Renal cortical epithelial cell (primary cell): ENCODE measurements at regions not wholly inside any gene's neighbourhood (a gene's known extent, or its start where the extent isn't known, plus 50 kb on each side); places are given as distances from the start of the nearest gene placed in this dataset.
A peak's percentile ranks its signal among the peaks of the same experiment; 100 is the strongest.

Experiments used
- DNase-seq: peaks from one replicate; pipeline ENCODE4 v3.0.0-alpha.2; 2011; ENCODE audit warnings: low read depth

DNA sequence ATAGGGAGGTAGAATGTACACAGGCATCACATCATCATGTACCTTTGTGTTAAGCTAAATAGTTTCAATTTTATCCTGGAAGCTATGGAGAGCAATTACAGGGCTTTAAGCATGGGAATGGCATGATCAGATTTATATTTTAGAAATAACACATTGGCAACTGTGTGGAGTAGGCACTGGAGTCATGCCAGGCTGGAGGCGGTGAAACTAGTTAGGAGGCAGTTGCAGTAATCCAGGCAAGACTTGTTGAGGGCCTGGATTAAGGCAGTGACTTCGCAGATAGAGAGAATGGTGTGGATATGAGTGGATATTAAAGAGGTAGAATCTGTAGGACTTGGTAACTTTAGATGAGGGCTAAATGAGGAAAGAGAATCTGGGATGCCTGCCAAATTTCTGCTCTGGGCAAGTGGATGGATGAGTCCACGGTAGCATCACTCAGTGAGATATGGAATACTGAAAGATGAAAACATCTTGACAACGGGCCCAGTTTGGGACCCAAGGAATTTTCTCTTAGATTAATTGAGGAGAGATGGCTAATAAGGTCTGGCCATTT, 506.2 kb downstream of the FGF9 start:
- DNase-seq, result no peak

DNA sequence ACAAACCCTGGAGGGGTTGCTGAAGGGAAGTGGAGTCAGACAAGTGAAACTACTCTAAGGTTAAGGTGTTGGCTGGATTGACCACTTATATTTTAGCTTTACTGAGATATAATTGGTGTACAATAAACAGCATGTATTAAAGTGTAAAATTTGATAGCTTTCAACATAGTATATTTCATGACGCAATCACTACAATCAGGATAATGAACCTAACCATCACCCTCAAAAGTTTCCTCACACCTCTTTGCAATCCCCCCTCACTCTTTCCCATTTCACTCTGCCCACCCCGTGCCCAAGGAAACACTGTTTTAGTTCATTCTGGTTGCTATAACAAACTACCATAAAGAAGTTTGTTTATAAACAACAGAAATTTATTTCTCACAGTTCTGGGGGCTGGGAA, 508.0 kb downstream of the FGF9 start:
- no peak for DNase-seq

DNA sequence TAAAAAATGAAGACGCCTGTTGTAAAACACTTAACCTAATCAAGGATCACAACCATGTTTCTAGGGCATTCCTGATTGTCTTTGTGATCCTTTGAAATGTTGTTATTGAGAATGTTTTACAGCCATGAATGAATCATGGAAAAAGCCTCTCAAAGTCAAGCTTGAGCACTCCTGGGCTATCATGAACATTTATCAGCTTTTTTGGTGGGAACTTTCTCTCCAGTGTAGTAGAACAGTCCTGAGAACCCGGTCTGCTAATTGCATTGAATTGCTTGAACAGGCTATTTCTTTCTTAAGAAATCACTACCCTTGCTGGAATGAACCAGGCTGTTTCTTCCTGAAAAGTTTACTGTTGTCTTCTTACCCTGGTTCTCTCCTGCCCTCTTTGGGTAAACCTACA, 516.5 kb downstream of the FGF9 start:
- DNase-seq, result peak; percentile 74

DNA sequence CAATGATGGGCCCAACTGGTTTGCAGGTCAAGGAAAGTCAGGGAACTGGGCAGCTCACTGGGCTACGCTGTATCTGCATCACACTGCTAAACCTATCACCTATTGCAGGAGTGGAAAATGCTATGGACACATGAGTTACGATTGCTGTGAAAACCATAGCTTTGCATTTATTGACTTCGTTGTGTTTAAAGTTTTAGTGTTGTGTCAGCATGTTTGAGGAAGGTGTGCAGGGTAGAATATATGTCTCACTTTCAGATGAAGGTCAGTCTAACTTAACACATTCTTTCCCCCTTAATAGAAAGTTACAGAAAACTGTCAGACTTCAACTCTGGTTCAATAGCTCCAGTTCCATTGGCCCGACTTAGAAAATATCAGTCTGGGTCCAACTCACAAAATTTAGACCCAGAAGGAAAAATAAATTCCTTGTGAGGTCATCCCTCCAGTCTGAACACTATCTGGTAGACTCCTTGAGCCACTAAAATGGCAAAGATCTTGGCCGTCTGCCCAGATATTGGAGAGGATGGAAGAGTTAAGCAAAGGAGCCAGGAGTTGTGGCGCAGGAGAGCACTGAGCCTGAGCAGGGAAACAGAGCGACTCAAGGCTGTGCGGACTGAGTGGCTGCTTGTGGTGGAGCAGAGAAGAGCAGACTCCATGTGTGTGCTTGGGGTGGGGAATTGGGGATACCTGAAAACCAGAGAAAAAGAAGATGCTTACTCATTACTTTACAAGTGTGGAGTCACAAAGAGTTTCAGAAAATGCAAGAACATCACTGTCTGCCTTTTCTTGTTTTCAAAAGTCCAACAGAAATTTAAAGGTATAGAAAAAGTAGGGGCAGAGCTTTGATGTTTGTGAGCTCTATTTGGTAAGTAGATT, 518.5 kb downstream of the FGF9 start:
- no peak for DNase-seq

DNA sequence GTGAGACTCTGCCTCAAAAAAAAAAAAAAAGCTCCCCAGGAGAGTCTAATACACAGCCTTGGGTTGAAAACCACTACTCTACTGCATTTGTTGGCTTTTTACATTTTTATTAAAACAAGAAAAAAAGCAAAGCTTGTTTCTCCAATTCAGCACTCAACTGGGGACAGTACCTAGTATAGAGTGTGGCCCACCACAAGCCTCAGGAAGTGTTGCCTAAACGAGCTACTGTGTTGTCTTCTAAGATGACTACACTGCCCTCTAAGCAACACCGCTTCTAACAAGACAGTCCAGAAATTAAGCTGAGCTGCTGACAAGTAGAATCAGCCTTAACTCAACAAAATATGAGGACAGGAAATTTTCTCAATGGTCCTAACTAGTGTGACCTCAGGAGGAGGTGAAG, 522.2 kb downstream of the FGF9 start:
- DNase-seq, result no peak

DNA sequence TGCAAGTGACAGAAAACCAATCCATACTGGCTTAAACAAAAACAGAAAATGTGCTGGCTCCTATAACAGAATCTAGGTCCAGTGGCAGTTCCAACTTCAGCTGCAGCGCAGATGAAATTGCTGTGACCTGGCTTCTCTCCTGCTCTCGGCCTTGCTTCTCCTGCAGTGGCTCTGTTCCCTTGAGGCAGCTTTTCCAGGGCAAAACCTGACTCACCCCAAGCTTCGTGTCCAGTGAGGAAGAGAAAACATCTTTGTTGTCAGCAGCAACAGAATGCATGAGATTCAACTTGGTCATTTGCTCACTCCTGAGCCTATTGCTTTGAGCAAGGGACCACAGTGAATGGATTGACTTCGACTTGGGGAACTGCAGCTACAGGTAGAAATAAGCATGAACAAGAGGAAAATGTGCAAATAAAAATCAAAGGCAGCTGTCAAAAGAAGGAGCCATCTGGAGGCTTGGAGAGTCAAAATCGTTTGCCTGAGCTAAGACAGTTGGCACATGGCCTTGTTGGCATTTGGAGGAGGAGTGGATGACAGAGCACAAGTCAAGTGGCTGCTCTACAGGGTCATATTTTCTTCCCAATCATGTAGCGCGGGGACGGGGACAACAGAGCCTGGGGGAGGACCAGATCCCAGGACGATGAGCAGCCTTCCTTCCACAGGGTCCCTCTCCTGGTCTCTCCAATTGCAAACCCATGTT, 523.4 kb downstream of the FGF9 start:
- no peak for DNase-seq

DNA sequence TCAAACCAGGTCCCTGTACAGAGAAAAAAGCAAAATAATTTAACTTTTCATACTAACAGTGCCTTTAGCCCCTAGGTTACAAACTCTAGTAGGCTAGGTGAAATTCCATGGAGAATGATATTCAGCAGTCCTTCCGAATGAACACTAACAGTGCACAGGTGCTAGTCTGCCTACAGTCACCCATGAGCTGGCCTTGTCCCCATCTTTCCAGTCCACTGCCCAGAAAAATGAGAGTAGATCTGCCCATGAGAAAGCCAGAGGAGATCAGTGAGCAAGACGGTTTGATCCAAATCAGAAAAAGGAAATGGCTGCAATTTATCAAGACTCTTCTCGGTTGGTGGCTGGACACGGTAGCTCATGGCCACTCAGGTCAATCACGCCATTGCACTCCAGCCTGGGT, 524.9 kb downstream of the FGF9 start:
- DNase-seq, result no peak

GRCh38 chr13:22196777-22197176, 525.9 kb downstream of the FGF9 start:
- no peak for DNase-seq

GRCh38 chr13:22198001-22198400, 527.1 kb downstream of the FGF9 start:
- peak; percentile 7 for DNase-seq

DNA sequence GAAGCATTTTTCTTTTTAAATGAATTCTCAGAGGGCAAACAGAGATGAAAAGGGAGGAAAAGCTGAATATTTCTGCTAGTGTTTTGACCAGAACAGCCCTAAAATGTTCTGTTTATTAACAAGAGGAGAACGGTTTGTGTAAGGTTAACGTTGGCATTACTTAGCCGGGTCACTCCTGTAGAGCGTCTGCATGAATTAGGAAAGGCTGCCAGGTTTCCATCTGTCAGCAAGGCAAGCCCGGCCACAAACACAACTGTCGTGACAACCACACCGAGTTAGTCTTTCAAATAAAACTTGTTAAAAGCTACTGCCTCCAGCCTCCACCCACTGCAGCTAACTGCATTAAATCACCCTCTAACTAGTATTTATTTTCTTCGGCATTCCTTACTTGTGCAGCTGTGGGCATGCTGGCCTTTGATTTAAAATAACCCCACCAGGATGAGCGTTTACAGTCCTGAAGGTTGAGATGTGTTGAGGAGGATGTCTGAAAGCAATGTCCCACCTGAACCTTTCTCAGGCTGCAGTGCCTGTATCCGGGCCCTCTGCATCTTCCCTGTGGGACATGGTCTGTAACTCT, 527.9 kb downstream of the FGF9 start:
- DNase-seq, result no peak

GRCh38 chr13:22200440-22200839, 529.6 kb downstream of the FGF9 start:
- no peak for DNase-seq

DNA sequence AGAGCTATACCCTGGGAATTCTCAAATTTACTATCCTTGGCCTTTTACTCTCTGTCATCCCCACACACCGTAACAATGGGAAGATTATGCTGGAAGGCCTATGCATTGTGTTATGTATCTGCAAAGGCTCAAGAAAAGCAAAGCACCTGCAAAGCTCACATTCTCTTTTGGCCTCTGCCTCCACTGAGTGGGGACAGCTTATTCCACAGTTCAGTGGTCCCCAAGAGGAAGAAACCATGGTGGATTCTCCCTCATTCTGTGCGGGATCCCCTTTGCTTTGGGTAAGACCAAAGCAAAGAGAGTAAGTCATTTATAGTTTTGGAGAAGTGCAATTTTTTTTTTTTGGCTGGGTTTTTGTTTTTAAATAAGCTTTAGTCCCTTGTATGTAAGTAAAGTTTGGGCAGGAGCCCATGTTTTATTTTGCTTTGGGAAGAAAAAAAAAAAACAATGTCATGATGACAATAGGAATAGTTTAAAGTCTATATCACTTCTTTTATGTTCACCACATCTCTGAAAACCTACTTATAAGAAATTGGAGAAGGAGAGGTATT, 530.6 kb downstream of the FGF9 start:
- no peak for DNase-seq

GRCh38 chr13:22210134-22210930, 539.5 kb downstream of the FGF9 start:
- DNase-seq, result no peak

DNA sequence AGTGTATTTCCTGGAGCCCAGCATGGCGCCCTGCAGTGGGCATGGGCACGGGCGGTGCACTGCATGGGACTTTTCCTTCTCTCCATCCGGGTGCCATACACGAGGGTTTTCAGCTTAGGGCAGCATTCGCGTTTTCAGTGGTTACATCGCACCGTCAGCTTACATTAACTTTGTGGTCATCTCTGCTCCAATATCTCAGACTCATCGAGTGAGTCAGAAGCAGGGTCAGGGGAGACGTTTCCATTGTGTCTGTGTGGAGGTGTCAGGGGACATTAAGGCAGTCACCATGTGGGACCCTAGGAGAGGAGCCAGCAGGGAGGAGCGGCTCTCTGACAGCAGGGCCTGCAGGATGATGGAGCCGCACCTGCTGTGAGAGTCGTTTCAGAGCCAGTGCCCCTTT, 541.0 kb downstream of the FGF9 start:
- no peak for DNase-seq

GRCh38 chr13:22212576-22212975, 541.7 kb downstream of the FGF9 start:
- no peak for DNase-seq

GRCh38 chr13:22214184-22214583, 543.3 kb downstream of the FGF9 start:
- no peak for DNase-seq

- DNase-seq, result no peak
These were observed 547.9 kb downstream of the FGF9 start for GRCh38 chr13:22218797-22219196.

- DNase-seq, result no peak
These were observed 548.8 kb downstream of the FGF9 start for GRCh38 chr13:22219709-22220108.

- DNase-seq, result no peak
These were observed 549.6 kb downstream of the FGF9 start for GRCh38 chr13:22220151-22221135.

- no peak for DNase-seq
These were observed 552.5 kb downstream of the FGF9 start for GRCh38 chr13:22223411-22223810.
